ENCODE measurements at regions not wholly inside any gene's neighbourhood (a gene's known extent, or its start where the extent isn't known, plus 50 kb on each side); places are given as distances from the start of the nearest gene placed in this dataset.

- no peaks in the 10 kb centered on the region for H3K9me3 ChIP-seq
- no peaks in the 10 kb centered on the region for H3K4me1 ChIP-seq
- no peak overlapping the region for H3K27ac ChIP-seq
- no peak for TF ChIP-seq CTCF (IDR thresholded peaks at IDR 0.05)
- no peak for DNase-seq
- H3K27me3 ChIP-seq, result no peaks in the 10 kb centered on the region
- no peak overlapping the region for H3K4me3 ChIP-seq
- ATAC-seq, result no peak
- no peaks in the 10 kb centered on the region for H3K36me3 ChIP-seq
- intact Hi-C loops (cut with DNase I), result no loop called here
Measured at GRCh38 chr5:60404171-60404570, 295.8 kb downstream of the DEPDC1B start.

- no peak for ATAC-seq
- no peak for TF ChIP-seq CTCF (IDR thresholded peaks at IDR 0.05)
- Histone ChIP-seq H3K36me3 (no peaks in the 10 kb centered on the region), H3K27ac (no peak overlapping the region), H3K4me3 (no peak overlapping the region), H3K9me3 (no peaks in the 10 kb centered on the region), H3K4me1 (no peaks in the 10 kb centered on the region), H3K27me3 (no peaks in the 10 kb centered on the region)
- no peak for DNase-seq
- intact Hi-C loops (cut with DNase I), result no loop called here
Measured at GRCh38 chr5:60403343-60404006, 296.5 kb downstream of the DEPDC1B start.

DNA sequence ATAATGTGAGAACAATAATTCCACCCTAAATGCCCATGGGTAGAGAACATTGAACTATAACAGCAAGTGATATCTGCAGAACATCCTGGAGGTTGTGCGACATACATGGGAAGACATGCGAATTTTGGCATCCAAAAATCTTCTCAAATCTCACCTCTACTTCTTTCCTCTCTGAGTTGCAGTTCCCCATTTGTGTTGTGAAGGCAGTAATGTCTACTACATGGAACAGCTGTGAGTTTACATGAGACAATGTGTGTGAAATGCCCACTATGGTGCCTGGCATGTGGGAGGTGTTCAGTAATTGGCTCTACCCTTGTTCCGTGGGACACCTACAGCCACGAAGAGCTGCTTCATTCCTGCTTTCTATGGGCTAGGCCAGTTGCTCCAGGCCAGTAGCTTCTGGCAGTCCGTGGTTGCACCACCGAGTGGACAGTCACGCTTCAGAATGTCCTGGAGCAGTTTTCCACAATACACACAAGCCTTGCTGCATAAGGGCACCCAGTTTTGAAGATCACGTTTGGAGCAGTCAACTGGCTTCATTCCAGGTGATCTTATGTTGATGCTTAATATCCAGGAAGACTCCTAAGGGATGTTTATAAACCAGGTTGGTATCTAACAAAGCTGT is 297.7 kb downstream of the DEPDC1B start:
- intact Hi-C loops (cut with DNase I), result no loop called here
- no peak overlapping the region for H3K4me3 ChIP-seq
- no peaks in the 10 kb centered on the region for H3K36me3 ChIP-seq
- H3K9me3 ChIP-seq, result no peaks in the 10 kb centered on the region
- H3K27me3 ChIP-seq, result no peaks in the 10 kb centered on the region
- DNase-seq (no peak), ATAC-seq (no peak)
- no peak overlapping the region for H3K27ac ChIP-seq
- no peak for TF ChIP-seq CTCF (IDR thresholded peaks at IDR 0.05)
- H3K4me1 ChIP-seq, result no peaks in the 10 kb centered on the region

DNA sequence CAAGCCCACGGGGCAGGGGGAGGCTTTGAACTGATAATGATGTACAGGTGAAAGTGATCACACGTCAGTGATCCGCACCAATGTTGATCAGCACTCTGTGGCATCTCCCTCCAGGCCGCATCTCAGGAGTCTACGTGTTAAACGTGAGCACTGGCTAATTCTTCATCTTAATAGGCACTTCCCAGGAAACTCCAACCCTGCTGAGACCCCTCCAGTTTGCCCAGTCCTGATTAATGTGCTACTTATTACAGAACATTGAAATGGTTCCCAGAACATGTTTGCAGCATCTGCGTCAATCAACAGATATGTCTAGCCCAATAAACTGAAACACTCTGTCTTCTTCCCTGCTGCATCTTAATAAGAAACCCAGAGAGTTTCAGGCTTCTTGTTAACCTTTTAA is 298.4 kb downstream of the DEPDC1B start:
- Histone ChIP-seq H3K4me3 (no peak overlapping the region), H3K27me3 (no peaks in the 10 kb centered on the region), H3K9me3 (no peaks in the 10 kb centered on the region), H3K4me1 (no peaks in the 10 kb centered on the region), H3K27ac (no peak overlapping the region), H3K36me3 (no peaks in the 10 kb centered on the region)
- no peak for DNase-seq
- no peak for TF ChIP-seq CTCF (IDR thresholded peaks at IDR 0.05)
- ATAC-seq, result no peak
- intact Hi-C loops (cut with DNase I), result no loop called here

GRCh38 chr5:60399507-60399906 is 300.5 kb downstream of the DEPDC1B start:
- H3K4me3 ChIP-seq, result no peak overlapping the region
- H3K36me3 ChIP-seq, result no peaks in the 10 kb centered on the region
- H3K27me3 ChIP-seq, result no peaks in the 10 kb centered on the region
- H3K27ac ChIP-seq, result no peak overlapping the region
- ATAC-seq (no peak), DNase-seq (no peak)
- no peaks in the 10 kb centered on the region for H3K9me3 ChIP-seq
- TF ChIP-seq CTCF (IDR thresholded peaks at IDR 0.05), result no peak
- intact Hi-C loops (cut with DNase I), result no loop called here
- H3K4me1 ChIP-seq, result no peaks in the 10 kb centered on the region

All from left lung (tissue), 4 donors.